Chondrocyte (in vitro differentiated cells): ENCODE measurements at regions not wholly inside any gene's neighbourhood (a gene's known extent, or its start where the extent isn't known, plus 50 kb on each side); places are given as distances from the start of the nearest gene placed in this dataset.
A peak's percentile ranks its signal among the peaks of the same experiment; 100 is the strongest.

Source experiments
- DNase-seq: peaks from one replicate; pipeline ENCODE4 v3.0.0; 2021; ENCODE audit warnings: mixed read lengths, low spot score
- H3K27ac Mint-ChIP-seq: one replicate; pipeline ENCODE4 v1.8.0; 2021; ENCODE audit warnings: mild to moderate bottlenecking, moderate library complexity, mixed read lengths; ENCODE audit not compliant: unreplicated experiment
- H3K27me3 Mint-ChIP-seq: 2 replicates; pipeline ENCODE4 v1.8.0; 2021; ENCODE audit warnings: low read depth, mixed read lengths
- H3K36me3 Mint-ChIP-seq: 2 replicates; pipeline ENCODE4 v1.8.0; 2021; ENCODE audit warnings: low read depth, mixed read lengths
- H3K4me1 Mint-ChIP-seq: 2 replicates; pipeline ENCODE4 v1.8.0; 2021; ENCODE audit warnings: low read depth, mild to moderate bottlenecking, mixed read lengths
- H3K4me3 Mint-ChIP-seq: one replicate; pipeline ENCODE4 v1.8.0; 2021; ENCODE audit warnings: mild to moderate bottlenecking, moderate library complexity, mixed read lengths; ENCODE audit not compliant: unreplicated experiment
- H3K9me3 Mint-ChIP-seq: 2 replicates; pipeline ENCODE4 v1.8.0; 2021; ENCODE audit warnings: low read depth, mixed read lengths
- CTCF ChIP-seq: fragments of 200-600 bp; sonication (generic); IDR thresholded peaks from 2 replicates; pipeline ENCODE4 v1.5.0; 2021; ENCODE audit warnings: antibody characterized with exemption, mild to moderate bottlenecking, moderate library complexity

GRCh38 chr3:191968299-191968698 is 507.3 kb downstream of the PYDC2 start:
- Mint-ChIP-seq H3K9me3 (no peaks in the 10 kb centered on the region), H3K4me1 (no peaks in the 10 kb centered on the region), H3K27me3 (peaks cover 1% of the 10 kb centered on the region), H3K4me3 (no peak overlapping the region), H3K27ac (no peak overlapping the region), H3K36me3 (no peaks in the 10 kb centered on the region)
- no peak for TF ChIP-seq CTCF
- DNase-seq: no peak

- H3K4me3 Mint-ChIP-seq: no peak overlapping the region
- no peaks in the 10 kb centered on the region for H3K36me3 Mint-ChIP-seq
- H3K9me3 Mint-ChIP-seq: peaks cover 3% of the 10 kb centered on the region
- DNase-seq: peak; percentile 37
- H3K27me3 Mint-ChIP-seq: peaks cover 1% of the 10 kb centered on the region
- H3K4me1 Mint-ChIP-seq: no peaks in the 10 kb centered on the region
- no peak overlapping the region for H3K27ac Mint-ChIP-seq
- TF ChIP-seq CTCF: no peak
Observed at GRCh38 chr3:191972714-191973398, 511.9 kb downstream of the PYDC2 start.

- Mint-ChIP-seq H3K27me3 (peaks cover 1% of the 10 kb centered on the region), H3K4me1 (no peaks in the 10 kb centered on the region), H3K4me3 (no peak overlapping the region), H3K9me3 (peaks cover 7% of the 10 kb centered on the region), H3K27ac (no peak overlapping the region), H3K36me3 (no peaks in the 10 kb centered on the region)
- DNase-seq: peak; percentile 65
- no peak for TF ChIP-seq CTCF
Observed at GRCh38 chr3:191973820-191974219, 512.9 kb downstream of the PYDC2 start.

DNA sequence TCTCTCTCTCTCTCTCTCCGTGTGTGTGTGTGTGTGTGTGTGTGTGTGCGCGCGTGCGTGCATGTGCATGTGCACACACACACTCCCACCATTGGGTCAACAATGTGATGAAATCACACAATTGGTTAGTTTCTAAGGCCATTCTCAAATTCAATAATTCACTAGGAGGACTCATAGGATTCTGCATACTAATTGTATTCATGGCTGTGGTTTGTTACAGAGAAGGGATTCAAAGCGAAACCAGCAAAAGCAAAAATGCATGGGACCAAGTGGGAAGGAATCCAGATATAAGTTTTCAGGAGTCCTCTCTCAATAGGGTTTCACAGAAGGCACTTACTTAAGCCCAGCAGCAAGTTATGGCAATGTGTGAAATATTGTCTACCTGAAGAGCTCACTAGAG is 515.0 kb downstream of the PYDC2 start:
- Mint-ChIP-seq H3K27me3 (no peaks in the 10 kb centered on the region), H3K9me3 (peaks cover 17% of the 10 kb centered on the region), H3K36me3 (no peaks in the 10 kb centered on the region), H3K4me3 (no peak overlapping the region), H3K4me1 (no peaks in the 10 kb centered on the region), H3K27ac (no peak overlapping the region)
- no peak for TF ChIP-seq CTCF
- no peak for DNase-seq

- DNase-seq: no peak
- TF ChIP-seq CTCF: no peak
- Mint-ChIP-seq H3K4me1 (no peaks in the 10 kb centered on the region), H3K9me3 (peaks cover 17% of the 10 kb centered on the region), H3K27me3 (no peaks in the 10 kb centered on the region), H3K4me3 (no peak overlapping the region), H3K36me3 (no peaks in the 10 kb centered on the region), H3K27ac (no peak overlapping the region)
Observed at GRCh38 chr3:191980443-191980842, 519.5 kb downstream of the PYDC2 start.
